HUES64 (cell line): ENCODE measurements at regions not wholly inside any gene's neighbourhood (a gene's known extent, or its start where the extent isn't known, plus 50 kb on each side); places are given as distances from the start of the nearest gene placed in this dataset.

Source experiments
- H3K27ac ChIP-seq: 2 replicates; pipeline ENCODE4 v1.7.0; 2013; ENCODE audit warnings: low read depth, low read length, inconsistent platforms
- H3K27me3 ChIP-seq: 2 replicates; pipeline ENCODE4 v1.6.1; 2013; ENCODE audit warnings: mild to moderate bottlenecking, low read length; ENCODE audit not compliant: insufficient read depth
- H3K36me3 ChIP-seq: 2 replicates; pipeline ENCODE4 v1.6.1; 2013; ENCODE audit warnings: mild to moderate bottlenecking, low read length; ENCODE audit not compliant: insufficient read depth
- H3K4me1 ChIP-seq: 2 replicates; pipeline ENCODE4 v1.6.1; 2013; ENCODE audit warnings: mild to moderate bottlenecking, low read length, moderate library complexity; ENCODE audit not compliant: insufficient read depth
- H3K4me3 ChIP-seq: 2 replicates; pipeline ENCODE4 v1.5.1; 2013; ENCODE audit warnings: mild to moderate bottlenecking, low read length, moderate library complexity
- H3K9ac ChIP-seq: 2 replicates; pipeline ENCODE4 v1.6.1; 2013; ENCODE audit warnings: mild to moderate bottlenecking, low read depth, low read length
- H3K9me3 ChIP-seq: 2 replicates; pipeline ENCODE4 v1.6.1; 2013; ENCODE audit warnings: low read depth, low read length; ENCODE audit not compliant: insufficient read depth
- WGBS: fragments of 150-250, 120-280 bp; methylation state at CpG from one replicate; pipeline ENCODE4 v1.1.7; 2013; ENCODE audit warnings: missing lambda C conversion rate; 5-methylcytosine and 5-hydroxymethylcytosine counted together

- WGBS: 97% methylated on average over 2 of the region's 2 CpGs
- H3K9me3 ChIP-seq: no peaks in the 10 kb centered on the region
- H3K4me3 ChIP-seq: no peak overlapping the region
Observed at GRCh38 chr2:180494286-180494685, 486.1 kb upstream of the UBE2E3 start.

DNA sequence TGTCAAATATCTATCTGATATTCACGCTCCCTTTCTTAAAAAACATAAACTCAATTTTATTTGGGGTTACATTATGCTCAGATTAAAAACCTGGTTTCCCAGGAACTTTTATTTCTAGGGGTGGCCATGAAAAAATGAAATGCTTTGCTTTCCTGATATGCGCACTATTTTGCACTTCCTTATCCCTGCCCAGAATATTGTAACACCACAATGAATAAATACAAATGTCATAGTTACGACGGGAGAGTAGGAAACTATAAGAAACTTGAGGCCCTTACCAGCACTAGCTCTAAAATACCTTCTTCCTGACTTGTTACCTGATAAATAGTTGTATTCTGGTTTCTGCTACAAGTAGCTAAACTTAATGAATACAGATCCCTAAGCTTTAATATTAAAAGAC is 475.6 kb upstream of the CWC22 start:
- Histone ChIP-seq H3K4me1 (no peaks in the 10 kb centered on the region), H3K4me3 (no peak overlapping the region), H3K36me3 (no peaks in the 10 kb centered on the region), H3K27ac (no peak overlapping the region), H3K9ac (no peak overlapping the region), H3K27me3 (no peaks in the 10 kb centered on the region), H3K9me3 (no peaks in the 10 kb centered on the region)
- WGBS: 96% methylated on average over 3 of the region's 4 CpGs

More at GRCh38 chr2:180494286-180494685, 486.1 kb upstream of the UBE2E3 start:
- Histone ChIP-seq H3K27me3 (no peaks in the 10 kb centered on the region), H3K9ac (no peak overlapping the region), H3K4me1 (no peaks in the 10 kb centered on the region), H3K36me3 (no peaks in the 10 kb centered on the region), H3K27ac (no peak overlapping the region)

DNA sequence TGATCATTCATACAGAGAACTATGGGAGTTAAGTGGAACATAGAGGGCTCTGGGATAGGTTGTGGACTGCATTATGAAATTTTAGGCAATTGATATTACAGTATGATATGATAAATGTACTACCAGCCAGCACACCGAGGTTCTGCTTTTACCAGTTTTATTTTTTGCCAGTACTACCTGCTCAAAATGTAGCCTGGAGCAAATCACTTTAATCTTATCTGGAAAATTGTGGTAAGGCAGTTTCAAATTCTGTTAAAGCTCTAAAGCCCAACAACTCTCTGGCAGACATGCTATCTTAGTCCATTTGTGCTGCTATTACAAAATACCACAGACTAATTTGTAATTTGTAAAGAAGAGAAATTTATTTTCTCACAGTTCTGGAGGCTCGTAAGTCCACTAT is 474.9 kb upstream of the CWC22 start:
- no peaks in the 10 kb centered on the region for H3K4me1 ChIP-seq
- no peaks in the 10 kb centered on the region for H3K36me3 ChIP-seq
- H3K27ac ChIP-seq: no peak overlapping the region
- H3K27me3 ChIP-seq: no peaks in the 10 kb centered on the region
- H3K4me3 ChIP-seq: no peak overlapping the region
- H3K9ac ChIP-seq: no peak overlapping the region
- 96% methylated on average over 1 of the region's 2 CpGs for WGBS
- H3K9me3 ChIP-seq: no peaks in the 10 kb centered on the region

DNA sequence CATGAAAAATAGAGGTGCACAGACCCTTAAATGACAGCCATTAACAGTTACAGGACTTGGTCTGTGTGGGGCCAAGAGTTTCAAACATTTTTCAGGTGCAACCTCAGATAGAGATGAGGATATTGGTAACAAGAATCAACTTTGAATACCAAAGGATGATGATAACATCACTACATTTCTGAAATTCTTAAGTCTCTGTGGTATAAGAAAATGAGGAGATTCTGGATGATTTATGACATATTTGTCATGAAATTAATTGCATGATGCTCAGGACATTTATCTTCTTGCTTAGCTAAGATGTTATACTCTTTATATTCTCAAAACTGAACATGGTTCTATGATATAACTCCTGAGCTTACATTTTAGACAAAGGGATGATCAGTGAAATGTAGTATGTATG is 471.8 kb upstream of the CWC22 start:
- H3K36me3 ChIP-seq: no peaks in the 10 kb centered on the region
- no peaks in the 10 kb centered on the region for H3K27me3 ChIP-seq
- no peaks in the 10 kb centered on the region for H3K4me1 ChIP-seq
- no peak overlapping the region for H3K4me3 ChIP-seq
- H3K9ac ChIP-seq: no peak overlapping the region
- no peak overlapping the region for H3K27ac ChIP-seq
- H3K9me3 ChIP-seq: no peaks in the 10 kb centered on the region

GRCh38 chr2:180474716-180475115 is 467.6 kb upstream of the CWC22 start:
- H3K4me3 ChIP-seq: no peak overlapping the region
- H3K27ac ChIP-seq: no peak overlapping the region
- no peaks in the 10 kb centered on the region for H3K27me3 ChIP-seq
- no peak overlapping the region for H3K9ac ChIP-seq
- no peaks in the 10 kb centered on the region for H3K9me3 ChIP-seq
- H3K36me3 ChIP-seq: no peaks in the 10 kb centered on the region
- H3K4me1 ChIP-seq: no peaks in the 10 kb centered on the region

DNA sequence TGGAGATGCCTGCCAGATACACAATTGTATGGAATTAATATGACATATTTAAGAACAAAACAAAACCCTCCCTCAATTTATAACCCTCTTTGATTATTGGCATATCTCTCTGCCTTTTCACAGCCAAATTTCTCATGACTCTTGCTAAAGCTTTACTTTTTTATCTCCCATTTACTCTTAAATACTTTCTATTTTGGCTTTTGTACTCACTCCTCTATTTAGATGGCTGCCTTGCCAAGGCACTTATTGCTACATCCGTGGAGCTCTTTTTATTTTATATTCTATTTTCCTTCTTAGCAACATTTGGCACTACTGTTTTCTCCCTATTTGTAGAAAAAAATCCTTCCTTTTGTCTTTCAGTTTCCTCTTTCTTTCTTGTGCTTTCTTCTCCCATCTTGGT is 466.4 kb upstream of the CWC22 start:
- Histone ChIP-seq H3K4me3 (no peak overlapping the region), H3K36me3 (no peaks in the 10 kb centered on the region), H3K27me3 (no peaks in the 10 kb centered on the region), H3K4me1 (no peaks in the 10 kb centered on the region), H3K9me3 (no peaks in the 10 kb centered on the region), H3K9ac (no peak overlapping the region), H3K27ac (no peak overlapping the region)
- WGBS: 89% methylated on average over 1 of the region's 1 CpG

GRCh38 chr2:180472133-180472532 is 465.0 kb upstream of the CWC22 start:
- WGBS: 100% methylated on average over 1 of the region's 1 CpG
- Histone ChIP-seq H3K27me3 (no peaks in the 10 kb centered on the region), H3K9ac (no peak overlapping the region)

GRCh38 chr2:180463608-180464007 is 456.5 kb upstream of the CWC22 start:
- no peaks in the 10 kb centered on the region for H3K9me3 ChIP-seq
- no peaks in the 10 kb centered on the region for H3K4me1 ChIP-seq
- H3K27me3 ChIP-seq: no peaks in the 10 kb centered on the region
- H3K27ac ChIP-seq: no peak overlapping the region
- H3K4me3 ChIP-seq: no peak overlapping the region
- no peaks in the 10 kb centered on the region for H3K36me3 ChIP-seq
- no peak overlapping the region for H3K9ac ChIP-seq

More at GRCh38 chr2:180472133-180472532, 465.0 kb upstream of the CWC22 start:
- no peaks in the 10 kb centered on the region for H3K9me3 ChIP-seq
- H3K27ac ChIP-seq: no peak overlapping the region
- no peak overlapping the region for H3K4me3 ChIP-seq
- no peaks in the 10 kb centered on the region for H3K36me3 ChIP-seq
- H3K4me1 ChIP-seq: no peaks in the 10 kb centered on the region

DNA sequence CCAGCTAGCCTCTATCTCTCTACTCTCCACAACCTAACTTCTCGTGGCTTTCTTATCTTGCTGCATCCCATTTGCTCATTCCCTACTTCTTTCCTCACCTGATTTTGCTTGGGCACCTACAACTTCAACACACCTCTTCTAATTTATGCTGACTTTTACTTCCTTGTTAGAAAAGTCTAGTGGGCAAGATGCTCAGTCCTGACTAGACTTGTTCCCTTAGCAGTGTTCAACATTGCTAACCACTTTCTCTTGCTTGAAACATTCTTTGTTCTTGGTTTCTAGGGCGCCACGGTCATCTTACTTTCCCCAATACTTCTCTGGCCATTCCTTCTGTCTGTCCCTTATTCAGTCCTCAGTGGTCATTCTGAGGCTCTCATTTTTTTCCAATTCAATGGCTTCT is 454.7 kb upstream of the CWC22 start:
- H3K27ac ChIP-seq: no peak overlapping the region
- H3K36me3 ChIP-seq: no peaks in the 10 kb centered on the region
- no peak overlapping the region for H3K9ac ChIP-seq
- no peak overlapping the region for H3K4me3 ChIP-seq
- H3K9me3 ChIP-seq: no peaks in the 10 kb centered on the region
- H3K27me3 ChIP-seq: no peaks in the 10 kb centered on the region
- no peaks in the 10 kb centered on the region for H3K4me1 ChIP-seq
- WGBS: 95% methylated on average over 3 of the region's 3 CpGs

DNA sequence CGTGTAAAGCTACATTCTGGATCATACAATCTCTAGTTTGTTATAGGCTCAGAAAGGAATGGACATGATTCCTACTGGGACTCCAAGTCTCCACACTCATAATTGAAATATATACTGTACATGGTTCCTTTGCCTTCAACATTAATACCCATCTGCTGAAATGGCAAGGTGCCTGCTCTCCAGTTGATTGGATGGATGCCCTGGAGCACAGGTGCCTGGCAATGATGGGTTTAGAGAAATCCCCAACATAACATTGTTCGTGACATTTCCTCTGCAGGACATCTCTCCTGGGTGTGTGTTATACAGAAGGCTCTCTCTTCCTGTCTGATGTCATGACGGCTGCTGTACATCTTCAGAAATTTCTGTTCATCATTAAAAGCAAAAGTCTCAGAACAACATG is 449.7 kb upstream of the CWC22 start:
- no peaks in the 10 kb centered on the region for H3K4me1 ChIP-seq
- WGBS: 86% methylated on average over 2 of the region's 3 CpGs
- no peaks in the 10 kb centered on the region for H3K36me3 ChIP-seq
- H3K4me3 ChIP-seq: no peak overlapping the region
- H3K9me3 ChIP-seq: no peaks in the 10 kb centered on the region
- H3K27me3 ChIP-seq: no peaks in the 10 kb centered on the region
- no peak overlapping the region for H3K9ac ChIP-seq
- no peak overlapping the region for H3K27ac ChIP-seq

DNA sequence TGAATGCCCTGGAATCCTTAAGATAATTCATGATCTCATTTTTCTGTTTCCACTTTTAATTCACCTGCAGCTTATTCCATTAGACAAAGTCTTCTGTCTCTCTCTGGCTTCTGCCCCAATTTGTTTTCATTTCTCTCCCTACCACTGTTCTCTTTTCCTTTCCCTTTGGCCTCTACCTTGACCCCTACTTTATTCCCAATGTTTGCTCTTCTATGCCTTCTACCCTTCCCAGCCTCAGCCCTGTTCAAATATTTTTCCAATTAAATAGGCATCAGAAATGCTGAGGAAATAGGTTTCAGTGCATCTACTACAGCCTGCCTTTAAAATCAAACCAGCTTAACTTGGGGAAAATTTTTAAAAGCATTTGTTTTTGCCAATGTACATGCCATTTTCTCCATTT is 443.7 kb upstream of the CWC22 start:
- no peaks in the 10 kb centered on the region for H3K4me1 ChIP-seq
- no peak overlapping the region for H3K9ac ChIP-seq
- H3K36me3 ChIP-seq: no peaks in the 10 kb centered on the region
- no peaks in the 10 kb centered on the region for H3K27me3 ChIP-seq
- no peaks in the 10 kb centered on the region for H3K9me3 ChIP-seq
- H3K4me3 ChIP-seq: no peak overlapping the region
- no peak overlapping the region for H3K27ac ChIP-seq

DNA sequence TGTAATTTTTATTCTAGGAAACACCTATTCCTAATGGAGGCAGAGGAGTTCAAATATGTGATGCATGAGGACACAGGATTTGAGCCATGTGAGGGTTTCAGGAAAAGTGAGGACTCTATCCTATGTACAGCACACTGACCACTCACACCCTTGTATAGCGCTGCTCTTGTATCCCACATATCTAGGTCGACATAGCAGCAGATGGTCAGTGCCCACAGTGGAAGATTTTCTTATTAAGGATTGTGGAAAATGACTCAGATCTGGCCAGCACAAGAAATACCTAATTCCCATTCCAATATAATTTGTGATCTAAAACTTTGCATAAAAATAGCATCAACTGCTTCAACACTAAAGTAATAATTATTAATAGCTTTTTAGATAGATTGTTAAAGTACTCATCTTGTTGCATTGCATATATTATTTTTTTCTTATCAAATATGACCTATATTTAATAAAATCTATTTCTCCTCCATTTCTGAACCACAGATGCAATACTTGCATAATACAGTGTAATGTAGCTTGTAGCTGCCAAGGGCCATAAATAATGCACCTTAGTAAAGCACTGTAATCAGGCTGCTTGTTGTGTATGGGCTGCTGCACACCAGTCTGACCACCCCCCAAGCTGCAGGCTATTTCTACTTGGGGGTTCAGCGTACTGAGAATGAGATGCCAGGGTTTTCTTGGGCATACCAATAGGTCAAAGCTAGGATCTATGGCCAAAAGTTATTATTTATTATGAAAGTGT is 442.2 kb upstream of the CWC22 start:
- WGBS: 96% methylated on average over 3 of the region's 3 CpGs
- H3K9me3 ChIP-seq: no peaks in the 10 kb centered on the region

More for the DNA sequence above, 442.2 kb upstream of the CWC22 start:
- Histone ChIP-seq H3K36me3 (no peaks in the 10 kb centered on the region), H3K27me3 (no peaks in the 10 kb centered on the region), H3K9ac (no peak overlapping the region), H3K27ac (no peak overlapping the region), H3K4me1 (no peaks in the 10 kb centered on the region), H3K4me3 (no peak overlapping the region)
